Adrenal gland (tissue), 9 donors: ENCODE measurements at regions not wholly inside any gene's neighbourhood (a gene's known extent, or its start where the extent isn't known, plus 50 kb on each side); places are given as distances from the start of the nearest gene placed in this dataset.

Source experiments
- DNase-seq, 7 donors: peaks; one replicate each; pipeline ENCODE4 v3.0.0-alpha.2; 2019 to 2020
- H3K27ac ChIP-seq, 5 donors: fragments of 200-600 bp; sonication (generic) in 4 of 5; 1 replicate in 3 of 5; 2 replicates in 2 of 5; pipeline versions ENCODE4 v1.5.1 to v1.8.0; 2016 to 2020; ENCODE audit warnings: mild to moderate bottlenecking in 1 of 5
- H3K27me3 ChIP-seq: fragments of 200-600 bp; 2 replicates; pipeline ENCODE4 v1.8.0; 2021
- H3K36me3 ChIP-seq, 2 donors: fragments of 200-600 bp; replicated peaks in 1 of 2; 1 replicate in 1 of 2; 2 replicates in 1 of 2; pipeline versions ENCODE4 v1.5.1 to v1.8.0; 2018 to 2022
- H3K4me1 ChIP-seq, 2 donors: fragments of 200-600 bp; replicated peaks in 1 of 2; 1 replicate in 1 of 2; 2 replicates in 1 of 2; pipeline versions ENCODE4 v1.5.1 to v1.8.0; 2018 to 2021
- H3K4me3 ChIP-seq, 4 donors: fragments of 200-600 bp; sonication (generic) in 3 of 4; one replicate each; pipeline ENCODE4 v1.5.1; 2016 to 2018
- H3K9me3 ChIP-seq, 3 donors: fragments of 200-600 bp; sonication (generic) in 1 of 3; replicated peaks in 1 of 3; 1 replicate in 2 of 3; 2 replicates in 1 of 3; pipeline versions ENCODE4 v1.5.1 to v1.8.0; 2016 to 2021
- POLR2A ChIP-seq, 2 donors: fragments of 450-650 bp; IDR thresholded peaks; one replicate each; pipeline ENCODE4 v1.6.1; 2017; ENCODE audit warnings: antibody characterized with exemption in 2 of 2, mild to moderate bottlenecking in 2 of 2, moderate library complexity in 1 of 2
- WGBS, 4 donors: extraction: QIAGEN DNeasy Blood & Tissue Kit in 2 of 4; methylation state at CpG; one replicate each; pipeline versions ENCODE4 v1.1.5 to v1.1.7; 2013 to 2017; 5-methylcytosine and 5-hydroxymethylcytosine counted together
- intact Hi-C, 2 donors: fragments of 100-400 bp; cut with DNase I; formaldehyde crosslinking; loops; one replicate each; pipeline versions ENCODE4 v1.14.1 to v1.15.0; 2022 to 2023
- TF ChIP-seq, protein P1 (sequence below), 6 experiments: fragments of 450-650 bp in 4 of 6; fragments of 200-600 bp in 2 of 6; sonication (generic) in 1 of 6; IDR thresholded peaks; 1 replicate in 5 of 6; 2 replicates in 1 of 6; pipeline versions ENCODE4 v1.5.1 to v1.8.0; 2016 to 2021; ENCODE audit warnings: antibody characterized with exemption in 6 of 6, mild to moderate bottlenecking in 2 of 6, moderate library complexity in 1 of 6
- donor health status: healthy with polysubstance abuse.
- donor health status: Bipolar disorder and iron deficiency.
- donor health status: DM: yes; HTN: yes; CAD: no.
- donor health status: DM: no; HTN: no; CAD: no.
- donor health status: DM: no; HTN: no; CAD: no.

DNA sequence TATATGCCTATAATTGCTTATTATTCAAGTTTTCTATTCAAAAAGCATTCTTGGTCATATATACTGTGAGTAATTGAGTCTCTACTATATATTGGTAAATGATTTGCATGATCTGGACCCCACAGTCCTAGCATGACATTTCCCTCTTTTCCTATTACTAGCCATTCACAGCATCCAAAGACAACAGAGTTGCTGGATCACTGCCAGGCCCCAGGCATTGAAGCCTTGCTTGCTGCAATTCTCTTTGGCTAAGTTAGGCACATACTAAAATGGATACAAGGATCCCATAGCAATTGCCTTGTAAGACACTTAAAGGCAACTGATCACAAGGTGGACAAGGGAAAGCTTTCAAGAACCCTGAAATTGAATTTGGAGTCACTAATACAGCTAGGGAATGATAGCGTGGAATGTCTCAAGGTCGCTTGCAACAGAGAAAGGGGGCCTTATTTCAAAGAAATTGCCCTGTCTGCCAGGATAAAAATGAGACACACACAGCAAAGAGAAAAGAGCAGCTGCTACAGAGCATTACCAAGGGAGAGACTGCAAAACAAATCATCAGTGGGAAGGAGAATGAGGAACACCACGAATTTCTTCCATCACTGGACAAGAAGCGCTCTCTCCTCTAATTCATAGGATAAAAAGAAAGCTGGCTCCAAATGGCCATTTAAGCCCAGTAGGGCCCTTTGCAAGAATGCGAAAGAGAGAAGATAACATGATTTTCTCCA is 77.1 kb upstream of the EPHA4 start:
- no peak overlapping the region for H3K4me3 ChIP-seq
- intact Hi-C loops: no loop called here
- no peaks in the 10 kb centered on the region for H3K36me3 ChIP-seq
- no peaks in the 10 kb centered on the region for H3K4me1 ChIP-seq
- TF ChIP-seq POLR2A (IDR thresholded peaks at IDR 0.05): no peak
- H3K9me3 ChIP-seq: no peaks in the 10 kb centered on the region
- H3K27me3 ChIP-seq: no peaks in the 10 kb centered on the region
- H3K27ac ChIP-seq: no peak overlapping the region
- WGBS, 4 donors: 54 to 71% (median 64%) methylated on average over 5 of the region's 5 CpGs
- peak in 6 of 7 donors; percentile 13 to 53 (median 20) for DNase-seq

DNA sequence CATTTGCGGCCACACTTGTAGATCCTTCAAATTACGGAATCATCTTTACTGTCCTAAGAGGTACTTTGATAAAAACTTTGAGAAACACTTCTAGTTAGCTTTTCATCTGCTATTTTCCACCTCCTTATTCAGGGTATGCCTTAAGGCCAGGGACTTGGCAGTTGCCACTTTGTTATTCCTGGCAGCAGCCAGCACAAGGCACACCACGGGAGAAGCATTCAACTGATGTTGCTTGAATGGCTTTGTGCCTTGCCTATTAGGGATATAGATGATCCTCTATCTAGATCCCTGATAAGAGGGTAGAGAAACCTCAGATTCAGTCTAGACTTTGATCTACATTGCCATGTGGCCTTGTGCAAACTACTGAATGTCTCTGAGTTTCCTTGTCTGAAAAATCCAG is 70.3 kb upstream of the EPHA4 start:
- Histone ChIP-seq H3K4me3 (no peak overlapping the region), H3K4me1 (no peaks in the 10 kb centered on the region), H3K27me3 (no peaks in the 10 kb centered on the region), H3K9me3 (no peaks in the 10 kb centered on the region), H3K27ac (no peak overlapping the region), H3K36me3 (no peaks in the 10 kb centered on the region)
- TF ChIP-seq POLR2A (IDR thresholded peaks at IDR 0.05): no peak
- TF ChIP-seq, protein P1, sequence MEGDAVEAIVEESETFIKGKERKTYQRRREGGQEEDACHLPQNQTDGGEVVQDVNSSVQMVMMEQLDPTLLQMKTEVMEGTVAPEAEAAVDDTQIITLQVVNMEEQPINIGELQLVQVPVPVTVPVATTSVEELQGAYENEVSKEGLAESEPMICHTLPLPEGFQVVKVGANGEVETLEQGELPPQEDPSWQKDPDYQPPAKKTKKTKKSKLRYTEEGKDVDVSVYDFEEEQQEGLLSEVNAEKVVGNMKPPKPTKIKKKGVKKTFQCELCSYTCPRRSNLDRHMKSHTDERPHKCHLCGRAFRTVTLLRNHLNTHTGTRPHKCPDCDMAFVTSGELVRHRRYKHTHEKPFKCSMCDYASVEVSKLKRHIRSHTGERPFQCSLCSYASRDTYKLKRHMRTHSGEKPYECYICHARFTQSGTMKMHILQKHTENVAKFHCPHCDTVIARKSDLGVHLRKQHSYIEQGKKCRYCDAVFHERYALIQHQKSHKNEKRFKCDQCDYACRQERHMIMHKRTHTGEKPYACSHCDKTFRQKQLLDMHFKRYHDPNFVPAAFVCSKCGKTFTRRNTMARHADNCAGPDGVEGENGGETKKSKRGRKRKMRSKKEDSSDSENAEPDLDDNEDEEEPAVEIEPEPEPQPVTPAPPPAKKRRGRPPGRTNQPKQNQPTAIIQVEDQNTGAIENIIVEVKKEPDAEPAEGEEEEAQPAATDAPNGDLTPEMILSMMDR (IDR thresholded peaks at IDR 0.05): no peak
- DNase-seq: no peak
- intact Hi-C loops: no loop called here
- WGBS, 4 donors: 84 to 92% (median 87%) methylated on average over 3 of the region's 3 CpGs

DNA sequence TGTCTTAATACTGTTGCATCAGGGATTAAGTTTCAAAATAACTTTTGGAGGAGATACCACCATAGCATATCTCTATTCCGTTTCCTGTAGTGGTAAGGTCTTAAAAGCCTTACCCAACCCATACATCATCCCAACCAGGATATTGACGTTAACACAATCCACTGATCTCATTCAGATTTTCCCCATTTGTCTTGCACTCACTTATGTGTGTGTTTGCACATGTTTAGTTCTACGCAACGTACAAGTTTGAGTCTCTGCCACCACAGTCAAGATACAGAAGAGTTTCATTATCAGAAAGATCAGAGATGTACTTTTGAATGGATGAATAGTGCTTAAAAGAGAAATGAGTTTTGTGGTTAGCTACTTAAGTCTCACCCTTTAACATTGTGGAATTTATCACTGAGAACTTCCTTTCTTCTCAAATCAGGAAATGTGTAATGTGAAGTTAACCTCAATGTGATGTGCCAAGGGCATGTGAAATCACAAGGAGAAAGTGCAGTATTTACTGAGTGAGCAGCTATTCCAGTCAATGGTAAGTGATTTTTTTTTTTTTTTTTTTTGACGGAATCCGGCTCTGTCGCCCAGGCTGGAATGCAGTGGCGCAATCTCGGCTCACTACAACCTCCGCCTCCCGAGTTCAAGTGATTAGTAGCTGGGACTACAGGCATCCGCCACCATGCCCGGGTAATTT is 69.2 kb upstream of the EPHA4 start:
- H3K27ac ChIP-seq: no peak overlapping the region
- WGBS, 4 donors: 78 to 91% (median 86%) methylated on average over 8 to 13 of the region's 13 CpGs
- no peaks in the 10 kb centered on the region for H3K4me1 ChIP-seq
- no peak overlapping the region for H3K4me3 ChIP-seq
- no peaks in the 10 kb centered on the region for H3K27me3 ChIP-seq
- no peak for TF ChIP-seq POLR2A (IDR thresholded peaks at IDR 0.05)
- TF ChIP-seq, protein P1 (IDR thresholded peaks at IDR 0.05): no peak
- intact Hi-C loops: no loop called here
- no peak for DNase-seq
- no peaks in the 10 kb centered on the region for H3K36me3 ChIP-seq
- H3K9me3 ChIP-seq: no peaks in the 10 kb centered on the region

DNA sequence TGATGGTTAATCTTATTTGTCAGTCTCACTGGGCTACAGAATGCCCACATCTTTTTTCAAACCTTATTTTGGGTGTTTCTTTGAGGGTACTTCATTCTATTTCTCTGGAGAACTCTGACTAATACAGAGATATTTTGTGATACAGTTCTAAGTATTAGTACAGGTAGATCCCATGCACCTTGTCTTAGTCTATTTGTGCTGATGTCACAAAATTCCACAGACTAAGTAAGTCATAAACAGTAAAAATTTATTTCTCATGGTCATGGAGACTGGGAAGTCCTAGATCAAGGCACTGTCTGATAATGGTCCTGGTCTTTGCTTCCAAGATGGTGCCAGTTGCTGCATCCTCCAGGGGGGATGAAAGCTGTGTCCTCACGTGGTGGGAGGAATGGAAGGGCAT is 68.6 kb upstream of the EPHA4 start:
- DNase-seq: no peak
- H3K4me1 ChIP-seq: no peaks in the 10 kb centered on the region
- 70 to 100% (median 77%) methylated on average over 1 of the region's 1 CpG for WGBS, 4 donors
- H3K4me3 ChIP-seq: no peak overlapping the region
- no peak for TF ChIP-seq POLR2A (IDR thresholded peaks at IDR 0.05)
- TF ChIP-seq, protein P1 (IDR thresholded peaks at IDR 0.05): no peak
- intact Hi-C loops: no loop called here
- no peaks in the 10 kb centered on the region for H3K27me3 ChIP-seq
- H3K36me3 ChIP-seq: no peaks in the 10 kb centered on the region
- H3K27ac ChIP-seq: no peak overlapping the region
- no peaks in the 10 kb centered on the region for H3K9me3 ChIP-seq
